ENCODE measurements at regions not wholly inside any gene's neighbourhood (a gene's known extent, or its start where the extent isn't known, plus 50 kb on each side); places are given as distances from the start of the nearest gene placed in this dataset.

DNA sequence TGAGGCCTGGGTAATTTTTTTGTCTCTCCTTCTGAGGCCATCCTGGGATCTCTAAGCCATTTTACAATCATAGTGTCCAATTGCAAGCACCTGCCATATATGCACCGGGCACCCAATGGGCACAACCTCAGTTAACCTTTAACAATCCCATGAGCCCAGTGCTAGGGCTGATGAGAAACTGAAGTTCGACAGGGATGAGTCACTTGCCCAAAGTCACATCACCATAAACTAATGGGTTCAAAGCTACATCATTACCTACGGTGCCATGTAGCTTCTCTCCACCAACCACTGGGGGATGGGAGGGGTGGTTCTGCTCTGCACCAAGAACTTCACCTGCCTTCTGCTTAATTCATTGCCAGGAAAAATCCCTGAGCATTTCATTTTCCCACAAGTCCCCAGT, 95.8 kb upstream of the ZNF716 start:
- TF ChIP-seq, protein P1, sequence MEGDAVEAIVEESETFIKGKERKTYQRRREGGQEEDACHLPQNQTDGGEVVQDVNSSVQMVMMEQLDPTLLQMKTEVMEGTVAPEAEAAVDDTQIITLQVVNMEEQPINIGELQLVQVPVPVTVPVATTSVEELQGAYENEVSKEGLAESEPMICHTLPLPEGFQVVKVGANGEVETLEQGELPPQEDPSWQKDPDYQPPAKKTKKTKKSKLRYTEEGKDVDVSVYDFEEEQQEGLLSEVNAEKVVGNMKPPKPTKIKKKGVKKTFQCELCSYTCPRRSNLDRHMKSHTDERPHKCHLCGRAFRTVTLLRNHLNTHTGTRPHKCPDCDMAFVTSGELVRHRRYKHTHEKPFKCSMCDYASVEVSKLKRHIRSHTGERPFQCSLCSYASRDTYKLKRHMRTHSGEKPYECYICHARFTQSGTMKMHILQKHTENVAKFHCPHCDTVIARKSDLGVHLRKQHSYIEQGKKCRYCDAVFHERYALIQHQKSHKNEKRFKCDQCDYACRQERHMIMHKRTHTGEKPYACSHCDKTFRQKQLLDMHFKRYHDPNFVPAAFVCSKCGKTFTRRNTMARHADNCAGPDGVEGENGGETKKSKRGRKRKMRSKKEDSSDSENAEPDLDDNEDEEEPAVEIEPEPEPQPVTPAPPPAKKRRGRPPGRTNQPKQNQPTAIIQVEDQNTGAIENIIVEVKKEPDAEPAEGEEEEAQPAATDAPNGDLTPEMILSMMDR (IDR thresholded peaks at IDR 0.05 in 4 of 5, conservative IDR thresholded peaks at IDR 0.05 in 1 of 5) = no peak
- TF ChIP-seq POLR2A (IDR thresholded peaks at IDR 0.05) = no peak

Measured in gastrocnemius medialis (tissue), 4 donors.